Gastrocnemius medialis (tissue), 4 donors: ENCODE measurements at regions not wholly inside any gene's neighbourhood (a gene's known extent, or its start where the extent isn't known, plus 50 kb on each side); places are given as distances from the start of the nearest gene placed in this dataset.

ENCODE experiments used
- POLR2A ChIP-seq, 2 donors: fragments of 450-650 bp; IDR thresholded peaks; one replicate each; pipeline ENCODE4 v1.6.1; 2017; ENCODE audit warnings: antibody characterized with exemption in 2 of 2, mild to moderate bottlenecking in 2 of 2, moderate library complexity in 2 of 2
- TF ChIP-seq, protein P1 (sequence below), 5 experiments: fragments of 450-650 bp in 3 of 5; fragments of 200-600 bp in 2 of 5; sonication (generic) in 2 of 5; IDR thresholded peaks in 4 of 5; conservative IDR thresholded peaks in 1 of 5; 1 replicate in 4 of 5; 2 replicates in 1 of 5; pipeline ENCODE4 v1.5.1; 2016 to 2019; ENCODE audit warnings: antibody characterized with exemption in 5 of 5, mild to moderate bottlenecking in 3 of 5, moderate library complexity in 3 of 5

DNA sequence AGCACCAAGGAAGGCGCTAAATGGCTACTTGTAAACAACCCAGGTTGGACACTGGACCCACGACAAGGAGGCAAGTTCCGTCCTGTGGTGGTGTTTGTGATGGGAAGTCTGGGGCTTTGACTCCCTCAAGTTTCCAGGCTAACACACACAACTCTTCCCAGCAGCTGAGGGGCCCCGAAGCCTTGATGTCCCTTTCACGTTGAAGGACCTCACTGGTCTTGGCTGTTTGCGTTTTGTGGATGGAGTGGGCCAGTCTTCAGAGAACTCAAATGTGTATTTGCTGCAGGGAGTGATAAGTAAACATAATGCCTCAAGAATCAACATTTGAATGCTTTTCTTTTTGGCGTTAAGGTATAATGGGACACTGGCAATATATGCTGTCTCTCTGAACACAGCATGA, 199.2 kb downstream of the TM9SF2 start:
- TF ChIP-seq, protein P1, sequence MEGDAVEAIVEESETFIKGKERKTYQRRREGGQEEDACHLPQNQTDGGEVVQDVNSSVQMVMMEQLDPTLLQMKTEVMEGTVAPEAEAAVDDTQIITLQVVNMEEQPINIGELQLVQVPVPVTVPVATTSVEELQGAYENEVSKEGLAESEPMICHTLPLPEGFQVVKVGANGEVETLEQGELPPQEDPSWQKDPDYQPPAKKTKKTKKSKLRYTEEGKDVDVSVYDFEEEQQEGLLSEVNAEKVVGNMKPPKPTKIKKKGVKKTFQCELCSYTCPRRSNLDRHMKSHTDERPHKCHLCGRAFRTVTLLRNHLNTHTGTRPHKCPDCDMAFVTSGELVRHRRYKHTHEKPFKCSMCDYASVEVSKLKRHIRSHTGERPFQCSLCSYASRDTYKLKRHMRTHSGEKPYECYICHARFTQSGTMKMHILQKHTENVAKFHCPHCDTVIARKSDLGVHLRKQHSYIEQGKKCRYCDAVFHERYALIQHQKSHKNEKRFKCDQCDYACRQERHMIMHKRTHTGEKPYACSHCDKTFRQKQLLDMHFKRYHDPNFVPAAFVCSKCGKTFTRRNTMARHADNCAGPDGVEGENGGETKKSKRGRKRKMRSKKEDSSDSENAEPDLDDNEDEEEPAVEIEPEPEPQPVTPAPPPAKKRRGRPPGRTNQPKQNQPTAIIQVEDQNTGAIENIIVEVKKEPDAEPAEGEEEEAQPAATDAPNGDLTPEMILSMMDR (IDR thresholded peaks at IDR 0.05 in 4 of 5, conservative IDR thresholded peaks at IDR 0.05 in 1 of 5), result no peak
- TF ChIP-seq POLR2A (IDR thresholded peaks at IDR 0.05), result no peak
